ENCODE measurements at regions not wholly inside any gene's neighbourhood (a gene's known extent, or its start where the extent isn't known, plus 50 kb on each side); places are given as distances from the start of the nearest gene placed in this dataset.

GRCh38 chr5:3143382-3143781 is 391.9 kb upstream of the IRX2 start:
- peaks cover 19% of the 10 kb centered on the region for H3K9me3 ChIP-seq (ENCODE audit: low read length)
- no peak overlapping the region for H2AFZ ChIP-seq (ENCODE audit: low read length)
- no peak for DNase-seq
- no peaks in the 10 kb centered on the region for H3K4me1 ChIP-seq (ENCODE audit: low read length)
- no peaks in the 10 kb centered on the region for H4K20me1 ChIP-seq (ENCODE audit: insufficient read depth, low read depth, low read length)
- H3K36me3 ChIP-seq (ENCODE audit: insufficient read depth, low read length) = no peaks in the 10 kb centered on the region
- no peaks in the 10 kb centered on the region for H3K9me2 ChIP-seq (replicated peaks; ENCODE audit: insufficient read depth, low read length)
- H3K27ac ChIP-seq (ENCODE audit: low read length) = no peak overlapping the region
- no peak overlapping the region for H3K4me2 ChIP-seq (ENCODE audit: low read depth, low read length, poor library complexity, severe bottlenecking)
- no peak overlapping the region for H3K4me3 ChIP-seq (ENCODE audit: low read length)
- no peaks in the 10 kb centered on the region for H3K27me3 ChIP-seq (ENCODE audit: low read length)
- no peak overlapping the region for H3K9ac ChIP-seq (ENCODE audit: low read length)
- no peaks in the 10 kb centered on the region for H3K79me2 ChIP-seq (ENCODE audit: low read length)

GRCh38 chr5:3142261-3143027 is 391.0 kb upstream of the IRX2 start:
- Histone ChIP-seq H3K4me1 (ENCODE audit: low read length) (no peaks in the 10 kb centered on the region), H2AFZ (ENCODE audit: low read length) (no peak overlapping the region), H3K27me3 (ENCODE audit: low read length) (no peaks in the 10 kb centered on the region), H3K9me2 (replicated peaks; ENCODE audit: insufficient read depth, low read length) (no peaks in the 10 kb centered on the region), H3K36me3 (ENCODE audit: insufficient read depth, low read length) (no peaks in the 10 kb centered on the region), H4K20me1 (ENCODE audit: insufficient read depth, low read depth, low read length) (no peaks in the 10 kb centered on the region), H3K9me3 (ENCODE audit: low read length) (peaks cover 14% of the 10 kb centered on the region; the same call in 1 of the 2 replicates), H3K27ac (ENCODE audit: low read length) (no peak overlapping the region), H3K4me3 (ENCODE audit: low read length) (no peak overlapping the region), H3K79me2 (ENCODE audit: low read length) (no peaks in the 10 kb centered on the region), H3K9ac (ENCODE audit: low read length) (no peak overlapping the region), H3K4me2 (ENCODE audit: low read depth, low read length, poor library complexity, severe bottlenecking) (no peak overlapping the region)
- DNase-seq = no peak

- Histone ChIP-seq H3K36me3 (ENCODE audit: insufficient read depth, low read length) (no peaks in the 10 kb centered on the region), H3K4me1 (ENCODE audit: low read length) (no peaks in the 10 kb centered on the region), H3K9me2 (replicated peaks; ENCODE audit: insufficient read depth, low read length) (no peaks in the 10 kb centered on the region), H3K4me2 (ENCODE audit: low read depth, low read length, poor library complexity, severe bottlenecking) (no peak overlapping the region), H3K27ac (ENCODE audit: low read length) (no peak overlapping the region), H3K79me2 (ENCODE audit: low read length) (no peaks in the 10 kb centered on the region), H2AFZ (ENCODE audit: low read length) (no peak overlapping the region), H3K27me3 (ENCODE audit: low read length) (no peaks in the 10 kb centered on the region), H3K9me3 (ENCODE audit: low read length) (peaks cover 14% of the 10 kb centered on the region), H3K4me3 (ENCODE audit: low read length) (no peak overlapping the region), H3K9ac (ENCODE audit: low read length) (no peak overlapping the region), H4K20me1 (ENCODE audit: insufficient read depth, low read depth, low read length) (no peaks in the 10 kb centered on the region)
- DNase-seq = no peak
Measured at GRCh38 chr5:3140117-3140516, 388.6 kb upstream of the IRX2 start.

GRCh38 chr5:3139499-3139931 is 388.0 kb upstream of the IRX2 start:
- Histone ChIP-seq H3K9me2 (replicated peaks; ENCODE audit: insufficient read depth, low read length) (no peaks in the 10 kb centered on the region), H3K4me3 (ENCODE audit: low read length) (no peak overlapping the region), H3K9me3 (ENCODE audit: low read length) (peaks cover 14% of the 10 kb centered on the region), H3K9ac (ENCODE audit: low read length) (no peak overlapping the region), H3K79me2 (ENCODE audit: low read length) (no peaks in the 10 kb centered on the region), H3K4me2 (ENCODE audit: low read depth, low read length, poor library complexity, severe bottlenecking) (no peak overlapping the region), H3K27me3 (ENCODE audit: low read length) (no peaks in the 10 kb centered on the region), H2AFZ (ENCODE audit: low read length) (no peak overlapping the region), H3K4me1 (ENCODE audit: low read length) (no peaks in the 10 kb centered on the region), H4K20me1 (ENCODE audit: insufficient read depth, low read depth, low read length) (no peaks in the 10 kb centered on the region), H3K36me3 (ENCODE audit: insufficient read depth, low read length) (no peaks in the 10 kb centered on the region), H3K27ac (ENCODE audit: low read length) (no peak overlapping the region)
- DNase-seq = no peak

GRCh38 chr5:3131161-3131560 is 379.7 kb upstream of the IRX2 start:
- H3K4me2 ChIP-seq (ENCODE audit: low read depth, low read length, poor library complexity, severe bottlenecking) = no peak overlapping the region
- no peak overlapping the region for H3K4me3 ChIP-seq (ENCODE audit: low read length)
- no peaks in the 10 kb centered on the region for H3K36me3 ChIP-seq (ENCODE audit: insufficient read depth, low read length)
- no peak overlapping the region for H3K9ac ChIP-seq (ENCODE audit: low read length)
- no peaks in the 10 kb centered on the region for H4K20me1 ChIP-seq (ENCODE audit: insufficient read depth, low read depth, low read length)
- no peaks in the 10 kb centered on the region for H3K9me2 ChIP-seq (replicated peaks; ENCODE audit: insufficient read depth, low read length)
- H3K9me3 ChIP-seq (ENCODE audit: low read length) = peaks cover 1% of the 10 kb centered on the region
- H3K27ac ChIP-seq (ENCODE audit: low read length) = no peak overlapping the region
- H3K27me3 ChIP-seq (ENCODE audit: low read length) = no peaks in the 10 kb centered on the region
- H3K79me2 ChIP-seq (ENCODE audit: low read length) = no peaks in the 10 kb centered on the region
- no peak for DNase-seq
- H3K4me1 ChIP-seq (ENCODE audit: low read length) = no peaks in the 10 kb centered on the region
- no peak overlapping the region for H2AFZ ChIP-seq (ENCODE audit: low read length)

GRCh38 chr5:3129252-3129651 is 377.8 kb upstream of the IRX2 start:
- Histone ChIP-seq H3K4me1 (ENCODE audit: low read length) (no peaks in the 10 kb centered on the region), H3K79me2 (ENCODE audit: low read length) (no peaks in the 10 kb centered on the region), H3K27me3 (ENCODE audit: low read length) (no peaks in the 10 kb centered on the region), H3K27ac (ENCODE audit: low read length) (no peak overlapping the region), H3K9me2 (replicated peaks; ENCODE audit: insufficient read depth, low read length) (no peaks in the 10 kb centered on the region), H3K4me2 (ENCODE audit: low read depth, low read length, poor library complexity, severe bottlenecking) (no peak overlapping the region), H3K4me3 (ENCODE audit: low read length) (no peak overlapping the region), H2AFZ (ENCODE audit: low read length) (no peak overlapping the region), H3K9me3 (ENCODE audit: low read length) (peaks cover 4% of the 10 kb centered on the region), H4K20me1 (ENCODE audit: insufficient read depth, low read depth, low read length) (no peaks in the 10 kb centered on the region), H3K9ac (ENCODE audit: low read length) (no peak overlapping the region), H3K36me3 (ENCODE audit: insufficient read depth, low read length) (no peaks in the 10 kb centered on the region)
- no peak for DNase-seq

GRCh38 chr5:3127423-3127911 is 376.0 kb upstream of the IRX2 start:
- Histone ChIP-seq H3K36me3 (ENCODE audit: insufficient read depth, low read length) (no peaks in the 10 kb centered on the region), H3K9ac (ENCODE audit: low read length) (no peak overlapping the region), H3K27ac (ENCODE audit: low read length) (no peak overlapping the region), H3K9me2 (replicated peaks; ENCODE audit: insufficient read depth, low read length) (no peaks in the 10 kb centered on the region), H2AFZ (ENCODE audit: low read length) (no peak overlapping the region), H3K4me1 (ENCODE audit: low read length) (no peaks in the 10 kb centered on the region), H3K79me2 (ENCODE audit: low read length) (no peaks in the 10 kb centered on the region), H4K20me1 (ENCODE audit: insufficient read depth, low read depth, low read length) (no peaks in the 10 kb centered on the region), H3K9me3 (ENCODE audit: low read length) (peaks cover 4% of the 10 kb centered on the region), H3K27me3 (ENCODE audit: low read length) (no peaks in the 10 kb centered on the region), H3K4me3 (ENCODE audit: low read length) (no peak overlapping the region), H3K4me2 (ENCODE audit: low read depth, low read length, poor library complexity, severe bottlenecking) (no peak overlapping the region)
- DNase-seq = no peak

- Histone ChIP-seq H4K20me1 (ENCODE audit: insufficient read depth, low read depth, low read length) (no peaks in the 10 kb centered on the region), H3K4me2 (ENCODE audit: low read depth, low read length, poor library complexity, severe bottlenecking) (no peak overlapping the region), H3K27ac (ENCODE audit: low read length) (no peak overlapping the region), H3K4me1 (ENCODE audit: low read length) (no peaks in the 10 kb centered on the region), H3K27me3 (ENCODE audit: low read length) (no peaks in the 10 kb centered on the region), H3K79me2 (ENCODE audit: low read length) (no peaks in the 10 kb centered on the region), H3K4me3 (ENCODE audit: low read length) (no peak overlapping the region), H3K9me2 (replicated peaks; ENCODE audit: insufficient read depth, low read length) (no peaks in the 10 kb centered on the region), H3K36me3 (ENCODE audit: insufficient read depth, low read length) (no peaks in the 10 kb centered on the region), H2AFZ (ENCODE audit: low read length) (no peak overlapping the region), H3K9me3 (ENCODE audit: low read length) (peaks cover 4% of the 10 kb centered on the region), H3K9ac (ENCODE audit: low read length) (no peak overlapping the region)
- DNase-seq = no peak
Measured at GRCh38 chr5:3126639-3127038, 375.2 kb upstream of the IRX2 start.

Data from Karpas-422 (cell line).